ENCODE measurements at regions not wholly inside any gene's neighbourhood (a gene's known extent, or its start where the extent isn't known, plus 50 kb on each side); places are given as distances from the start of the nearest gene placed in this dataset.

DNA sequence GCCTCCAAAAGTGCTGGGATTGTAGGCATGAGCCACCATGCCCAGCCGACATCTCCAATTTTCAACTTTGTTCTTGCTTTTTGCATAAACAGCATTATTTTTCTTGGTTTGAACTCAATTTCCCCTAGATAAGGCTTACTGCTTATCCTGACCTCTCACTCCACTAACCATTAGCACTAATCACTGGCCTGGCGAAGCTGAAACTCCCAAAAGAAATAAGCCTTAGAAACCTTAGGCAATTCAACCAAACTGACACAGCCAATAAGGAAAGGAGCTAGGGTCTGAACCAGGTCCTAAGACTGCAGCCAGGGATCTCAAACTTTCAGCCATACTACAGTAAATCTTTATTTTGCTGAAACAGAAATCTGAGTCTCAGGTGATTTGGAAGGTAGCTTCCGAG lies 448.0 kb downstream of the RMST start:
- no peak for DNase-seq
- intact Hi-C loops (cut with DNase I): no loop called here

GRCh38 chr12:97912943-97913342 lies 450.3 kb downstream of the RMST start:
- no peak for DNase-seq
- intact Hi-C loops (cut with DNase I): no loop called here

DNA sequence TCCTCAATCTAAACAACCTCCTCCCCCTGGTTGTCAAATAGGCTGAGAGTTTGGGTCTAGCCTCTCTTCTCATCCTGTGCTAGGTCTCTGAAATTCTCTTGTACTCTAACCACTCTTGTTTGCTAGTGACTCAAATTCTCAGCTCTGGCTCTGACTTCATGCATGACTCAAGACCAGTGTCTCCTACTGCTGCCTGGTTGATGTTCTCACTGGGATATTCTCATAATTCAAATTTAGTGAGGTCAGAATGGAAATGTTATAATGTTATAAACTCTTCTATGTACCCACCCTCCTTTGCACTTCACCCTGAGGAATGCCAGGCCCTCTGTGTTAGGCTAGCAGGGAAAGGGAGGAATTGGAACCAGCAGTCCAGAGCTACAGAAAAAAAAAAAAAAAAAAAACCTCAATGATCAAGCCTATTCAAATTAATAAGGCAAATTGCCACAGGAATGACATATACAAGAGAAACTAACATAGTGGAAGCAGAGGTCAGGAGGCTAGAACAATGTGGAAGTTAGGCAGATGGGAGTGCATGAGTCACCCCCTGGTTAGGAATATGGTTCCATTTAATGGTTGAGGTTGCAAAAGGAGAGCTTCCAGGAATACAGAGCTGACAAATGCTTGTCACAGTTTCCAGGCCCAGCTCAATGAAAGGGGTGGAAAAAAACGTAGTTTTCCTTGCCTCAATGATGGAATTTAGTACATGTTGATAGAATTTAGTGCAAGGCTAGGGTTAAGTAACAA lies 459.5 kb downstream of the RMST start:
- no peak for DNase-seq
- intact Hi-C loops (cut with DNase I): no loop called here

GRCh38 chr12:97923546-97923945 lies 460.9 kb downstream of the RMST start:
- intact Hi-C loops (cut with DNase I): no loop called here
- no peak for DNase-seq

DNA sequence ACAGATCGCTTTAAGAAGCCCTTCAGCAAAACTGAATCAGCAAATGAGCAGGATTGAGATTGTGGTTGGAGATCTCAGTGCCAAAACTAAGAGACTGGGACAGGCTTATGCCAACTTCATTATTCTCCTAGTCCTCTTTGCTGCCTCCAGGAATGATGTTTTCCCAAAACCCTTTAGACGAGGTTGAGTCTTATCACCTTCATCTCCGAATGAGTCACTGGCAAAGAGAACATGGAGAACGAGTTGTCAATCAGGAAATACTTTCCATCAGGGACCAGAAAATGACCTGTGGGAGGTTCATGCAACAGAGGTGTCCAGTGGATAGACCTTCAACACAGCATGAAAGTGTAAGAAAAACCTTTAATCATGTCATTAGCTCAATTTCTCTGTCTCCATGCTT lies 461.5 kb downstream of the RMST start:
- intact Hi-C loops (cut with DNase I): no loop called here
- DNase-seq: no peak

DNA sequence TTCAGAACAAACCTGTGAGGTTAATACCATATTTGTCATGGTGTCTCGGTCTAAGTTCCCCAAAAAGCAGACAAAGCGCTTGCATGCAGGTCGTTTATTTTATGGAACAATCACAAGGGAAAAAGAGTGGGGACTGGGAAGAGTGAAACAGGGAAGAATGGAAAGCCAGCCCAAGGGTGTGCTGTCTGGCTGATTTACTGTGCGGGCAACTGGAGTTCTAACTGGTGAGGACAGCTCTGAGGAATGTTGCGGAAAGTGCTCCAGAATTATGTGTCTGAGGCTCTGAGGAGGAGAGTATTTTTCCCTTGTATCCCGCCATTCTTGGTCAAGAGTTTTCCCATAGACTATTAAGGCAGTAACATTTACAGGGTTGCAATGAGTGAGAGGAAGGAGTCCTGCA lies 465.4 kb downstream of the RMST start:
- intact Hi-C loops (cut with DNase I): no loop called here
- no peak for DNase-seq

DNA sequence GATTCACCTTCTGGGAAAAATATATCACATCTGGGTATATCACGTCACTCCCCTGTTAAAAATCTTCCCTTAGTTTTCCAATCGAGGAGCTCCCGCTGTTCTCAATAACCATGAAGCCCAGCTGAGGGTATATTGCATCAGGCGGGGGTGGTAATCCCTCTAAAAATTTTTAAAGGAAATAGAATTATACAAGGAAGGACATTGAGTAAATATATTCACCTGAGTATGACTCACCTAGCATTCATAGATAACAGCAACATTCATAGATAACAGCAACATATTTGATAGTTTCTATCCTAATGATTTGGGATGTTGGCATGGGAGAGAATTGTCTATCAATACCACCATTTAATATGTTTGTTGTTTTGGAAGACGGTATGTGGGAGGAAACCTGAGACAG lies 473.6 kb downstream of the RMST start:
- intact Hi-C loops (cut with DNase I): no loop called here

GRCh38 chr12:97938031-97938430 lies 475.4 kb downstream of the RMST start:
- intact Hi-C loops (cut with DNase I): no loop called here

More for the DNA sequence above, 473.6 kb downstream of the RMST start:
- DNase-seq: no peak

DNA sequence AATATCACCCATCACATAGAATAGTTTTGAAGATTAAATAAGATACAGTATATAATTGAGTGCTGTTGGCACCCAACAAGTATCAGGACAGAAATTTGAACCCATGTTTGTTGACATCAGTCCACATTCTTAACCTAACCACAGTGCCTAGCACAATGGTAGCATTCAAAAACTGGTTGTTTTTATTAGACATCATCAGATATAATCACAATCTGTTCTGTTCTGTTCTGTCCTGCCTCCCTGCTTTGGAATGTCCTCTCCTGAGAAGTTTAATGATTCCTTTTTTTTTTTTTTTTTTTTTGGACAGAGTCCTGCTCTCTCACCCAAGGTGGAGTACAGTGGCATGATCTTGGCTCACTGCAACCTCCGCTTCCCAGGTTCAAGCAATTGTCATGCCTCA lies 476.6 kb downstream of the RMST start:
- intact Hi-C loops (cut with DNase I): no loop called here
- no peak for DNase-seq

More at GRCh38 chr12:97938031-97938430, 475.4 kb downstream of the RMST start:
- no peak for DNase-seq

DNA sequence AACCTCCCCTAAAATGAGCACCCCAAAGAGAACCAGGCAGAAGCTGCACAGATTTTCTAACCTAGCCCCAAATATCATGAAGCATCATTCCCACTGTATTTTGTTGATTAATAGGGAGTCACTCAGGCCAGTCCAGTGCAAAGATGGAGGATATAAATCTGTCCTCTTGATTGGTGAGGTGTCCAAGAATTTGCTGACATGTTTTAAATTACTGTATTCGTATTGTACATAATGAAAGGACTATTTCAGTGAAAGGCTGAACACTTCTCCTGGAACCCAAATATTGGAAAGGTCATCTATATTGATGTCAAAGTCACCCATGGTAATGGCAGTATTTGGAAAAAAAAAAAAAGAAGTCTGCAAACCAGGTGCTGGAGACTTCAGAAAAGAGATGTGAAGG lies 477.5 kb downstream of the RMST start:
- intact Hi-C loops (cut with DNase I): no loop called here
- DNase-seq: no peak

GRCh38 chr12:97940629-97941028 lies 478.0 kb downstream of the RMST start:
- DNase-seq: no peak
- intact Hi-C loops (cut with DNase I): no loop called here

- no peak for DNase-seq
- intact Hi-C loops (cut with DNase I): no loop called here
These were observed 479.2 kb downstream of the RMST start for GRCh38 chr12:97941686-97942354.

GRCh38 chr12:97943359-97943758 lies 480.8 kb downstream of the RMST start:
- no peak for DNase-seq
- intact Hi-C loops (cut with DNase I): no loop called here

GRCh38 chr12:97944576-97944975 lies 482.0 kb downstream of the RMST start:
- DNase-seq: no peak
- intact Hi-C loops (cut with DNase I): no loop called here

GRCh38 chr12:97946701-97947100 lies 484.1 kb downstream of the RMST start:
- intact Hi-C loops (cut with DNase I): no loop called here
- no peak for DNase-seq

GRCh38 chr12:97948591-97948990 lies 486.0 kb downstream of the RMST start:
- no peak for DNase-seq
- intact Hi-C loops (cut with DNase I): no loop called here

GRCh38 chr12:97951239-97951638 lies 488.6 kb downstream of the RMST start:
- intact Hi-C loops (cut with DNase I): no loop called here
- DNase-seq: no peak

DNA sequence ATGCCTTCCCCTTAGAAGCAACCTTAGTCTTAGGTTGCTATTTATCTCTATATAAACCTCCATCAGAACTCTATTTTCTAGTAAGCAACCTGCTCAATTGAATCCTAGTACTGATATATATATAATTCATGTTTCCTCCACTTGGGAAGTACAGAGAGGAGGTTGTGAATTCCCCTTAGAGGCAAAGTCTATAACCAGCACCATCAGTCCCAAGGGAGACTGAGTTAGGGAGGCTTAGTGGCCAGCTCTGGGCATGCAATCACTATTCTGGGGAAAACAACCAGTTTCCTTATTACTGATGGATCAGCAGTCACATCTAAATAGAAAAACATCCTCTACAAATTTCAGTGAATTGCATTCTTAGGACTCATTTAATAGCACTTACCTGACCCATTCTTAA lies 489.1 kb downstream of the RMST start:
- DNase-seq: no peak
- intact Hi-C loops (cut with DNase I): no loop called here

DNA sequence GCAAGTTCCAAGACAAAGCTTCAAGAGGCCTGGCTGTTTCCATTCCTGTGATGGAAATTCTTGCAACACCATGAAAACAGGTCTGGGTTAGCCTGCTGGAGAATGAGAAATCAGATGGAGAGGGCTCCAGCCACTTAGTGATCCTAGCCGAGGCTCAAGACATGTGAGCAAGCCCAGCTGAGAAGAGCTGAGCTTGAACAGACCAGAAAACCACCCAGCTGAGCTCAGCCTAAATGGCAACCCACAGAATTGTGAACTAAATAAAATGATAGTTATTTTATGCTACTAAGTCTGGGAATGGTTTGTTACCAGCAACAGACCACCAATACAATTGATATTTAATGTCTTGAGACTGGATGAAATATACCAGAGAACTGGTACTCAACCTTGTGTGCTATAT lies 494.5 kb downstream of the RMST start:
- no peak for DNase-seq
- intact Hi-C loops (cut with DNase I): no loop called here

- no peak for DNase-seq
- intact Hi-C loops (cut with DNase I): no loop called here
These were observed 497.6 kb downstream of the RMST start for GRCh38 chr12:97960225-97960624.

DNA sequence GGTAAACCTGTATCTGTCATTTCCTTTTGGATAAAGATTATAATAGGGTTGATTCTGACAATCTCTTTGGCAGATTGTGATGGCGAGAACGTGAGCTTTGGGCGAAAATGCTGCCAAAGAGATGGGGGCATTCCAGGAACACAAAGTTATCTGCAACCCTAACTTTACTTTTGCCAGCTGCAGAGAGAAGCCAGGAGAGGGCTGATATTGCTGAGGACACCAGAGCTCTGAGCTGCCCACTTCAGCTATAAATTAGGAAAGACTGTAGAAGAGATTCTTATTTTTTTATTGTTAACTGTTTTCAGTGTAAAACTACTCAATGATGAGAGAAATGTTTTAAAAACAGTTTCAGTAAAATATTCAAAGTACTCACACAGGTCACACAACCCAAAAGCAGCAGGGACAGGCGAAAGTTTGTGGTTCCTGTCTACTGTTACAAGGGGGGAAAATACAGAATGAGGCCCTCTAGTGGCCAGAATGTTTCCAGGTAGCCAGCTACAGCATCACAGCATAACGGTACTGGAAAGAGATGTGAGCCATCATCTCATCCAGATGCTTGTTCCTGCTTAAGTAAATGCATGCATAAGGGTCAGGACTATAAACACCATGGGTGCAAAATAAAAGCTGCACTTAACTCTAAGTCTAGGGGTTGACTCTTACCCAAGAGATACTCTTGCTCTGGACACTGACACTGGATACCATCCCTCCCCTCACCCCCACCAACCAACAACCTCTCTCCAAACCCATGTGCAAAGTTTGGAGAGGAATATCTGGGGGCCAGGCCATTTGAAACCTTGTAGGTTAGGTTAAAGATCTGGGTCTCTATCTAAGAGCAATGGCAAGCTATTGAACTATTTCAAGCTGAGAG lies 498.4 kb downstream of the RMST start:
- peak in 1 of 10 donors; percentile 14 for DNase-seq
- intact Hi-C loops (cut with DNase I): no loop called here
